ENCODE measurements at regions not wholly inside any gene's neighbourhood (a gene's known extent, or its start where the extent isn't known, plus 50 kb on each side); places are given as distances from the start of the nearest gene placed in this dataset.

GRCh38 chr5:27172693-27173092 lies 134.3 kb upstream of the CDH9 start:
- TF ChIP-seq POLR2AphosphoS5 (IDR thresholded peaks at IDR 0.05), result no peak
- TF ChIP-seq, protein P1, sequence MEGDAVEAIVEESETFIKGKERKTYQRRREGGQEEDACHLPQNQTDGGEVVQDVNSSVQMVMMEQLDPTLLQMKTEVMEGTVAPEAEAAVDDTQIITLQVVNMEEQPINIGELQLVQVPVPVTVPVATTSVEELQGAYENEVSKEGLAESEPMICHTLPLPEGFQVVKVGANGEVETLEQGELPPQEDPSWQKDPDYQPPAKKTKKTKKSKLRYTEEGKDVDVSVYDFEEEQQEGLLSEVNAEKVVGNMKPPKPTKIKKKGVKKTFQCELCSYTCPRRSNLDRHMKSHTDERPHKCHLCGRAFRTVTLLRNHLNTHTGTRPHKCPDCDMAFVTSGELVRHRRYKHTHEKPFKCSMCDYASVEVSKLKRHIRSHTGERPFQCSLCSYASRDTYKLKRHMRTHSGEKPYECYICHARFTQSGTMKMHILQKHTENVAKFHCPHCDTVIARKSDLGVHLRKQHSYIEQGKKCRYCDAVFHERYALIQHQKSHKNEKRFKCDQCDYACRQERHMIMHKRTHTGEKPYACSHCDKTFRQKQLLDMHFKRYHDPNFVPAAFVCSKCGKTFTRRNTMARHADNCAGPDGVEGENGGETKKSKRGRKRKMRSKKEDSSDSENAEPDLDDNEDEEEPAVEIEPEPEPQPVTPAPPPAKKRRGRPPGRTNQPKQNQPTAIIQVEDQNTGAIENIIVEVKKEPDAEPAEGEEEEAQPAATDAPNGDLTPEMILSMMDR (IDR thresholded peaks at IDR 0.05), result no peak
- TF ChIP-seq POLR2A (IDR thresholded peaks at IDR 0.05), result no peak

Measured in prostate gland (tissue), 2 donors.